Activated naive CD4-positive, alpha-beta T cell treated with Interleukin-2 at 50 U/mL for 16 hours (primary cell): ENCODE measurements at regions not wholly inside any gene's neighbourhood (a gene's known extent, or its start where the extent isn't known, plus 50 kb on each side); places are given as distances from the start of the nearest gene placed in this dataset.
"Not testable (repeated sequence)": the region's sequence is repeated elsewhere in the genome, so short reads cannot be mapped to it uniquely, and the experiment has no call there.

Source experiments
- DNase-seq: peaks from one replicate; pipeline ENCODE4 v3.0.0-alpha.2; 2020

GRCh38 chr2:122750808-122751207 lies 995.4 kb downstream of the TSN start:
- no peak for DNase-seq

DNA sequence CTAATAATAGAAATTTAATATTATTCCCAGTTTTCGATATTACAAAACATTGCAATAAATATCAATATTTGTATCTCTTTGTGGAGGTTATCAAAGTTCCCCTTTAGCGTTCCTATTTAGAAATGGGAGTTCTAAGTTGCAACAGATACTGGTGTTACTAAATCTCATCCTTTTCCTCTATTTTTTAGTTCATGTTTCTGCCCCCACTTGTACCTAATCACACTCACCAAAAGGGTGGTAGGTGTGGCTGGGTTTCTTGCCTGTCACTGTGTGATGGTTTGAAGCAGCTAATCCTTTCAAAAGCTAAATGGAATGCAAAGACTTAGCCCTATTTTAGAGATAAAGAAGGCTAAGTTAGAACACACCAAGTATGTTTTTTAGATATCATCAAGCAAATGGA lies 997.9 kb downstream of the TSN start:
- DNase-seq: no peak

- no peak for DNase-seq
Measured at GRCh38 chr2:122754561-122754960, 999.1 kb downstream of the TSN start.

DNA sequence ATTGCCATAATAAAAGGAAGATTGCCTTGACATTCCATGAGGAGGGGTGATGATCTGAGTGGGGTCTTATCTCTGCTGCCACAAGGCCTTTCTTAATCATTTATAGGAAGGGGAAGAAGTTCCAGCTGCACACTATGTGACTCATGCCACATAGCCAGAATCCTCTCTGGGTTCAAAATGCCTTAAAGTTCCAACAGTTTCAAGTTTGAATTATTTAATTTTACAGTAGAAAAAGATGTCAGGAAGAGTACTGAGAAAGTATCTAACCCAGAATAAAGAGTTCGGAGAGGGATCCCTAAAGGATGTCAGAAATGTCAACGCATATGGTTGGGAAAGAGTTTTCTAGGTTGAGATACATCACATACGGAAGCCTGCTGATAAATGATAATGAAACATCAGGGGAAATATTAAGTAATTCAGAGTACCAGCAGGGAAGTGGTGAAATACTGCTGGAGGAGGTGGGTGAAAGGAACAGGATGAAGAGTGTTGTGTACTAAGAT lies 999.9 kb downstream of the TSN start:
- DNase-seq: no peak

DNA sequence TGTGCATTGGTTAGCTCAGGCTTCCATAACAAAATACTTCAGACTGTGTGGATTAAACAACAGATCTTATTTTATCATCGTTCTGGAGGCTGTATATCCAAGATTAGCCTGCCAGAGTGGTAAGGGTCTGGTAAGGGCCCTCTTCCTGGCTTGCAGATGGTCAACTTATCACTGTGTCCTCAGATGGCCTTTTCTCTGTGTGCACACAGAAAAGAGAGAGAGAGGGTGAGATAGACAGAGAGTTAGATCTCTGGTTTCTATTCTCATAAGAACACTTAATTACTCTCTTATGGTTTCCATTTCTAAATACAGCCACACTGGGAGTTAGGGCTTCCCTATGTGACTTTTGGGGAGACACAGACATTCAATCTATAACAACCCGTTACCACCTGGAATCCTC lies 1003.5 kb downstream of the TSN start:
- DNase-seq: no peak

GRCh38 chr2:122764014-122764413 lies 1008.6 kb downstream of the TSN start:
- DNase-seq: no peak

DNA sequence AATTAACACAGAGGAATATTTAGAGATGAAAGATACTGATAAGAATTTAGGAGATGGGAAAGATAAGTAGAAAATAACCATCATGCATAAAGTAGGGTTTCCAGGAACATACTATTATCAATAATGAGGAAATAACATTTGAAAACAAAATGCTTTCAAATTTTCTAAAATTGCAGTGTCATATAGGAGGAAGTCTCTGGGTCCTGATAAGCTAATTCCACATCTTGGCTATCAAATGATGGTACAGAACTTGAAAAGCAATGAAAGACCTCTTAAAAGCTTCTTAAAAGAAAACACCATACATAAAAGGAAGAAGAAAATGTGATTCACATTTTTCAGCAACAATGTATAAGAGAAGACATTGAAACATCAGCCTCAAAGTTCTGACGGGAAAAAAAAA lies 1024.8 kb downstream of the TSN start:
- no peak for DNase-seq

DNA sequence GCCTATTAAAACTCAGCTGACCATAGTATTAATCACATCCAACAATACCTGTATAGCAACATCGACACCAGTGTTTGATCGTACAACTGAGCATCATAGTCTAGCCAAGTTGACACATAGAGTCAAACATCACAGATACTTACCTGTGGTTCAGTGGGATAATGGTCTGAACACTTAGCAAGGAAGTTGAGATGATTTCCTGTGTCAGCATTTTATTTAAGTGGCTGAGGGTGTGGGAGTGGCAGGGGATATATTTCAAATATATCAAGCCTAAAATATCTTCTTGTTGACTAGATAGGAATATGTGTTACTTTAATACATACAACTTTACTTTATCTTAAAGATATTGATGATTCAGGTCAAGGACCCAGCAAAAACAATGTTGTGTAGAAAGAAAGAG lies 1038.6 kb downstream of the TSN start:
- DNase-seq: no peak

DNA sequence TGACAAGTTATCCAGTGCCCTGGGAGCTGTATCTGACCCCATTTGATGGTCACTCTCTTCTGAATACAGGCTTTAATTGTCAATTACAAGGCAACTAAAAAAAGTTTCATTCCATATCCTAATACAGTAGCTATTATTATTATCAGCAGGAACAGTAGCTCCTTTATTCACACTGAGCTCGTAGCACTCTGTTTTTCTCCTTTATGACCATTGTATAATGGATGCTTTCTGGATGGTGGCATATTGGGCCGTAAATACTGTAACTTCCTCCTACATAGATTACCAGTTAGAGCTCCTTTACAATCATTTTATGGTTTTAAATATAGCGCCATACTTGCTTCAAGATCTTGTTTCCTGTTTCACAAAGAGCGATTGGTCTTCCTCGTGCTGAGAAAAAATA lies 1040.3 kb downstream of the TSN start:
- no peak for DNase-seq

DNA sequence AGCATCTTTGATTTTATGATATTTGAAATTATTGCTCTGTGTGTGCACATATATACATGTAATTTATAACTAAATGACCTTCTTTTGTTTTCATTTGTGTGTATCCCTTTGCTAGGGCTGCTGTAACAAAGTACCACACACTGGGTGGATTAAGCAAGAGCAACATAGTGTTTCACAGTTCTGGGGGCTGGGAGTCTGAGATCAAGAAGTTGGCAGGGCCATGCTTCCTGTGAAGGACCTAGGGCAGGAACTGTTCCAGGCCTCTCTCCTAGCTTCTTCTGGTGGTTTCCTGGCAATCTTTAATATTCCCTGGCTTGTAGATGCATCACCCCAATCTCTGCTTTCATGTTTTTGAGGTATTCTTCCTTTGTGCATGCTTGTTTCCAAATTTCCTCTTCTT lies 1043.9 kb downstream of the TSN start:
- no peak for DNase-seq

DNA sequence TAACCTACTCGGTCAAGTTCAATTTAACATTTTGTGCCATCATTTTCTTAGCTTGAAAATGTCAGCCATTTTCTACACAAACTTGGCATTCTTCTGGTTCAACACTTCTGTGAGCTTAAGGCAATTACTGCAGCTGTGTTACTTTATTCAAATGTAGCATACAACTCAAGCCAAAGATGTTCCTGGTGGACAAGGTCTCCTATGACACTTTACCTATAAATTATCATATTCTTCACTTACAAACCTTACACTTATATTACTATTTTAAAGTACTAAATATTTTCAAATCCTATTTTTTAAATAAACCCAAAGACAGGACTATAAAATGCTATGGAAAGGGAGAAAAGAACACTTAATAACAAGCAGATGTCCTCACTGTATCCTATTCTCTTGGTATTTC lies 1045.3 kb downstream of the TSN start:
- no peak for DNase-seq

DNA sequence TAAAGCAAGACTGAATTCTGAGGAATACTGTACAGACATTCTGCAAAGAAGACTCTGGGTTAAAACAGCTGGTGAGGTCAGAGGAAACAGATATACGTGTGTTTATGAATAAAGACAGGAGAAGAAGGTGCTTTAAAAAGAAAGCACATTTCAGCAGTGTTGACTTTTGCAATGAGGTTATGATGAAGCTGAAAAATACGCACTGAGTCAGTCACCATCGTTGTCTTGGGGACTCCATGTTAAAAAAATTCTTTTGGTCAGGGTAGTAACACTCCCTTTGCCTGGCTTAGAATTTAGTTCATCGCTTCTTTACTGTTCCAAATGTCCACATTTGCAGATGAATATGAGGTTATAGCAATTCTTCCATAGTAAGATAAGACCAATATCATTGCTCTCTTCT lies 1049.0 kb downstream of the TSN start:
- DNase-seq: no peak

DNA sequence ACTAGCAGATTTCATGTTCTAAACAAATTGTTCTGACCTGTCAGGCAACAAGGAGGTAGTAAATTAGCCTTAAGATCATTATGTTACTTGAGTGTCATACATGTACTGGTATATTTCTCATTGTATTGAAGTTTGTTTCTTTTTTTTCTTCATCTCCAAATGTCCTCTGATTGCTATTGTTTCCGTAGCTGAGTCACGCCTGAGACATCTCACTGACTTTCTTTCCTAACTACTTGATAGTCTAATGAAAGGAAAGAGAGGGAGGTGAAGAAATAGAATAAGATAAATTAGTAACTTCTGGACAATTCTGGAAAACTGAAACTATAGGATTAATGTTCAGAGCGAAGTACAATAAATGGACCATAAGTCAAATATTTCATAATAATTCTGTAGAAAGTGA lies 1049.9 kb downstream of the TSN start:
- no peak for DNase-seq

DNA sequence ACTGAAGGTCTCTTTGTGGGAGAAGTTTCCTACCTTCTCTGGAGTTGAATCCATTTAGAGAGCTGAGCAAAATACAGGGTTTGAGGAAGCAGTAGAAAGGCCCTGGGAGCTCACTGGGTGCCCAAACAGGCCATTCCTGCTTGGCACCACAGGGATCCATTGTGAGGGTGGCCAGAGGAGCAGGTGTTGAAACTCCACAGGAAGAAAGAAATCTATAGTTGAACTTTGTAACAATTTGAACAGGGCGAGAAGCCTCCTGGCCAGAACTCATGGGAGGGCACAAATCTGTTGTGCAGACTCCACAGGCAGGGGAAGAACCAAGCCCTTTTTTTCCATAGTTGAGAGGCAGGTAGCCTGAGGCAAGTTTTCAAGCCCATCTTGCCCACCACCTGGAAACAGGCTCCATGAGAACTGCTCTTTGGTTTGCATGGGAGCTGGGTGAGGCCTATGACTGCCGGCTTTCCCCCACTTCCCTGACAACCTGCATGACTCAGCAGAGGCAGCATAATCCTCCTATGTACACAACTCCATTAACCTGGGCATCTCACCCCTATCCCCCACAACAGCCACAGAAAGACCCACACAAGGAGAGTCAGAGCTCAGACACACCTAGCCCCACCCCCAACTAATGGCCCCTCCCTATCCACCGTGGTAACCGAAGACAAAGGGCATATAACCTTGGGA lies 1053.0 kb downstream of the TSN start:
- DNase-seq: no peak

- DNase-seq: not testable (repeated sequence)
Measured at GRCh38 chr2:122812214-122812613, 1056.8 kb downstream of the TSN start.

DNA sequence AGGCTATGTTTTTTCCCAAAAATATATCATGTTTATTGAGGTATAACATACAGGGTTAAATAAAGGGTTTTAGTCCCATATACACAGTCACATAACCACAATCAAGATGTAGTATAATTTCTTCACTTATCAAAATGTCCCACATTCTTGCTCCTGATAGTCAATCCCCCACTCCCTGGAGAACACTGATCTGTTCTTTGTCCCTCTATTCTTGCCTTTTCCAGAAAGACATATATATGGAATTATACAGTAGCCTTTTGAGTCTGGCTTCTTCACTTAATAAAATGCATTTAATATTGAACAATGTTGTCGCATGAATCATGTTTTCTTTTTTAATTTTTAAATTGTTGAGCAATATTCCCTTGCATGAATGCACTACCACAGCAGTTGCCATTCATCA lies 1059.7 kb downstream of the TSN start:
- no peak for DNase-seq

DNA sequence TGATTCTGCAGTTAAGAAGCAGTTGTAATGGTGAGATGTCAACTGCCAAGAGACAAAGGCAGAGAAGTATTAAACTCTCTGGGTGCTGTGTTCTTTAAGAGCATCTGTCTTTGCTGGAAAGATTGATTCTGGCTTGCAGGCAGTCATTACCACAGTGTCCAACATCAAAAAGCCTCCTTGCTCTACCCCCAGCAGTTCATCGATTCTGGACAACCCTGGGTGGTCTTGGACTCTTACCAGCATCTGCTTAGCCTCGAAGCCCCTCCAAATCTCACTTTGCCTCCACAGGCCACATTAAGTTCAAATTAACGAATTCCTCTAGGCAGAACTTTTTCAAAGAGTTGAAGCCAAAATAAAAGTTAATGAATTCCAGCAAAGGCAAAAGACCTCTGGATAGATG lies 1061.4 kb downstream of the TSN start:
- DNase-seq: no peak

DNA sequence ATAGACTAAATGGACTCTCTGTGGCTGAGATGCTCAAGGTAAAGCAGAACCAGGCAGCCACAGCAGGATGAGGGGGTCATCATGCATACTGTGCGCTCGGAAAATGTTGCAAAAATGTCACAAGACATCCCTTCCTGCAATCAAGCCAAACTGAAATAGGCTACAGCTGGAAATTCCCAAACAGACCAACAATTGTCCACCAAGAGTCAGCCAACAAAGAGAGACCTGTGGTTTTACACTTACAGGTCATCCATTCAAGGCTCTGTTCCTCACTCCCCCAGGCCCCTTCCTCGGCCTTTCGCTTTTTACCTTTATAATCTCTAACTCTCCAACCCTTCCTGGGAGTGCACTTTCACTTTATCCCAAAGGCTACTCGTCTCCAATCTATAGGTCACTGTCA lies 1066.9 kb downstream of the TSN start:
- DNase-seq: no peak

- no peak for DNase-seq
Measured at GRCh38 chr2:122830157-122830556, 1074.7 kb downstream of the TSN start.

GRCh38 chr2:122831649-122832048 lies 1076.2 kb downstream of the TSN start:
- no peak for DNase-seq

- DNase-seq: no peak
Measured at GRCh38 chr2:122843503-122843902, 1088.1 kb downstream of the TSN start.

DNA sequence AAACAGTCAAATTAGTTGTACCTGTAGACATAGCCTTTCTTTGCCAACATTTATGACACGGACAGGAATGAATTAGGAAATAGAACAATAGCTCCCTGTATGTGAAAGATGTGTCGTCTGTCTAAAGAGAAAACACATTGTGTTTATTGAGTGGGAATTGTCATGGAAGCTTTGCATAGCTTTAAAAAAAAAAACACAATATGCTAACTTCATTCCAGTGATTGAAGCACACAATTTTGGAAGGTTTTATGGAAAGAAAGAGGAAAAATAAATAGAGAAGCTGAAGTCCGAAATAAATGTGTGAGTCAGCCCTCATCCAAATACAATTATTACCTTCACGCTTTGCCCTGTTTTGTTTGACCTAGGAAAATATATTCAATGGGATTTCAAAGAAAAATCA lies 1095.7 kb downstream of the TSN start:
- no peak for DNase-seq

GRCh38 chr2:122851972-122852531 lies 1096.6 kb downstream of the TSN start:
- DNase-seq: no peak

DNA sequence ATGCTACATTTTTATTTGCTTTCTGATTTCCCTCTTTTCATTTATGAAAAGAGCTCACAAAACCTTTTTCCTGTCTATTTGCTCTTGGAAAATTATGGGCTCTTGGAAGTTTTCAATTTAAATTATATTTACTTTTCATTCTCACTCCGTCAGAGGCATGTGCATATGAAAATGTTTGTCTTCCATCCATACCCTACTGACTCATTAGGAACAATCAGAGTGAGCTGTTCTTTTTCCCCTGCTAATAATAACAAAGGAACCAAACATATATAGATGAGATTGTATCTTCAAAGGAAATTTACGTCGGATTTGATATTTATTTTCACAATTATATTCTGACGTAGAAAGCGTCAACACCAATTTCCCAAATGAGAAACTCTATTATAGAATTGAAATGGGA lies 1101.2 kb downstream of the TSN start:
- no peak for DNase-seq

- no peak for DNase-seq
Measured at GRCh38 chr2:122858075-122858702, 1102.7 kb downstream of the TSN start.
